ENCODE measurements at regions not wholly inside any gene's neighbourhood (a gene's known extent, or its start where the extent isn't known, plus 50 kb on each side); places are given as distances from the start of the nearest gene placed in this dataset.

DNA sequence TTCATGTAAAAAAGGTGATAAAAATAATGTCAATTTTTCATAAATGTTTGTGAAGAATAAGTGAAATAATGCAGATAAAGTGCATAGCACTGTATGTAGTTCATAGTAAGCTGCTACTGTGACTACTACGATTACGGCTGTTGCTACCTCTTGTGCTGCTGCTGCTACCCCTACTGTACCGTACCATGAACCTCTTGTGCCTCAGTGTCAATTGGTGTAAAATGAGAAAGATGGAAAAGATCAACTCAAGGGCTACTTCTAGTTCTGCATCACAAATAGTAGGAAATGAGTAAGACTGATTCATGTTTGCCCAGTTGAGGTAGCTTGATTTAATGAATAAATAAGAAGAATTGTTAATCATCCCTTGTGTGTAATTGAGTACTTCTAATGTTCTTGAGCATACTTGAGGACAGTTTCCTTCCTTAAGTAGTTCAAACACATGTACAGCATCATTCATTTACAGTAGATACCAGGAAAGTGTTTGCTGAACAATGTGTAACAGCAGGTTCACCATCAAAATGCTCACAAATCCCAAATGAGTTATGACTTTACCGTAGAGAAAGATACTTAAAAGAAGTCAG lies 200.0 kb upstream of the ATP10B start:
- no peak for ATAC-seq (ENCODE audit: low FRiP score)
- DNase-seq (ENCODE audit: low spot score) = no peak
- TF ChIP-seq, protein P1, sequence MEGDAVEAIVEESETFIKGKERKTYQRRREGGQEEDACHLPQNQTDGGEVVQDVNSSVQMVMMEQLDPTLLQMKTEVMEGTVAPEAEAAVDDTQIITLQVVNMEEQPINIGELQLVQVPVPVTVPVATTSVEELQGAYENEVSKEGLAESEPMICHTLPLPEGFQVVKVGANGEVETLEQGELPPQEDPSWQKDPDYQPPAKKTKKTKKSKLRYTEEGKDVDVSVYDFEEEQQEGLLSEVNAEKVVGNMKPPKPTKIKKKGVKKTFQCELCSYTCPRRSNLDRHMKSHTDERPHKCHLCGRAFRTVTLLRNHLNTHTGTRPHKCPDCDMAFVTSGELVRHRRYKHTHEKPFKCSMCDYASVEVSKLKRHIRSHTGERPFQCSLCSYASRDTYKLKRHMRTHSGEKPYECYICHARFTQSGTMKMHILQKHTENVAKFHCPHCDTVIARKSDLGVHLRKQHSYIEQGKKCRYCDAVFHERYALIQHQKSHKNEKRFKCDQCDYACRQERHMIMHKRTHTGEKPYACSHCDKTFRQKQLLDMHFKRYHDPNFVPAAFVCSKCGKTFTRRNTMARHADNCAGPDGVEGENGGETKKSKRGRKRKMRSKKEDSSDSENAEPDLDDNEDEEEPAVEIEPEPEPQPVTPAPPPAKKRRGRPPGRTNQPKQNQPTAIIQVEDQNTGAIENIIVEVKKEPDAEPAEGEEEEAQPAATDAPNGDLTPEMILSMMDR (IDR thresholded peaks at IDR 0.05) = no peak

- DNase-seq (ENCODE audit: low spot score) = no peak
- TF ChIP-seq, protein P1 (IDR thresholded peaks at IDR 0.05) = no peak
- ATAC-seq (ENCODE audit: low FRiP score) = no peak
Measured at GRCh38 chr5:161047024-161047423, 195.0 kb upstream of the ATP10B start.

- DNase-seq (ENCODE audit: low spot score) (no peak), ATAC-seq (ENCODE audit: low FRiP score) (no peak)
- TF ChIP-seq, protein P1 (IDR thresholded peaks at IDR 0.05) = no peak
Measured at GRCh38 chr5:161042862-161043261, 190.9 kb upstream of the ATP10B start.

DNA sequence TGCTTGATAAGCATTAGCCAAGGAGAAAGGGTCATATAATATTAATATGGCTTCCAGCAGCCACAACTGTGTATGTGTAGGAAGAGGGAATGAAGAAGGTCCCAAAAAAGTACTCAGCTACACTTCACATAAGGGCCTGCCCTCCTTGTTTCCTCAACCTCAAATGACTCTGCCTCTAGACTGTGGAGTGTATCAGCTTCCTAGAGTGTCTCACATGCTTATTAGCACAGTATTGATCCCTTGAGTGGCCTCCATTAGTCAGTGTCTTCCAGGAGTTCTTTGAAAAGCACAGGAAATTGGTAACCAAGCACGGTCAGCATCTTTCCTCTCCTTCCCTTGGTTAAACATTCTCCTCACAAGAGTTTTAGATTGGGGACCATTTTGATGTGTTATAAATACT lies 190.4 kb upstream of the ATP10B start:
- DNase-seq (ENCODE audit: low spot score) = no peak
- TF ChIP-seq, protein P1 (IDR thresholded peaks at IDR 0.05) = no peak
- no peak for ATAC-seq (ENCODE audit: low FRiP score)

- TF ChIP-seq, protein P1 (IDR thresholded peaks at IDR 0.05) = no peak
- ATAC-seq (ENCODE audit: low FRiP score) (no peak), DNase-seq (ENCODE audit: low spot score) (no peak)
Measured at GRCh38 chr5:161040818-161041217, 188.8 kb upstream of the ATP10B start.

DNA sequence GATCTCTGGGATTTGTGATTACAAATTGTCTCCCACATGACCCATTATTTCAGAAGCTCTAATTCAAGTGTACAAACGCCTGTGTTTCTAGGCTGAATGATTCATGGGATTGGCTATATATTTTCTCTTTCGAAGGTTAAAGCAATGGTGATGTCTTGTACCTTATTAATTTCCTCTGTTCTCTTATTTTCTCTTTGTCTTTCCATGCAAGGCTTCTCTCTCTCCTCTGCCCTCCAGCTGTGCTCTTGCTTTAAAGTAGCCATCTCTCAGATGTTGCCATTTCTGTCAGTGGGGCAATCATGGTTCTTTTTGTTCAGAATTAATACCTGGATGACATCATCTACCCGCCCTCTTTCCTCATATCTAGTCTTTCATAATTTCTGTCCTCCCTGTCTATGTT lies 184.3 kb upstream of the ATP10B start:
- ATAC-seq (ENCODE audit: low FRiP score) = no peak
- DNase-seq (ENCODE audit: low spot score) = no peak
- TF ChIP-seq, protein P1 (IDR thresholded peaks at IDR 0.05) = no peak

DNA sequence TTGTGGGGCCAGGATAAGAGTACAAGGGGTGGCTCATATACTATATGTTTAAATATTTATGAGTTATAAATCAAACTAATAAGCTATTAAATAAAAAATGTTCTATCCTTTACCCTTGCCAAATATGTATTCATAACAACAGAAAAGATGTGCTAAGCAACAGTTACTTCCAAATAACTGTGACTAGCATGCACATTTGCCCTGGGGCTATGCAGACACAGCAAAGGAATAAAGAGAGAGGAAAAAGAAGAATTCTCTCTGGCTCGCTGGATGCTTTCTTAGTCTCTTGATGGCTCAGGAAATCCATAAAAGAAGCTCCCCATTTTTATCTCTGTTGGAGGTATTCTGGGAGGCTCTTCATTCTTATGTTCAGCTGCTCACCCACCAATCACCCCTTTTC lies 182.4 kb upstream of the ATP10B start:
- TF ChIP-seq, protein P1 (IDR thresholded peaks at IDR 0.05) = no peak
- no peak for DNase-seq (ENCODE audit: low spot score)

More for the DNA sequence above, 182.4 kb upstream of the ATP10B start:
- no peak for ATAC-seq (ENCODE audit: low FRiP score)
